ENCODE measurements at regions not wholly inside any gene's neighbourhood (a gene's known extent, or its start where the extent isn't known, plus 50 kb on each side); places are given as distances from the start of the nearest gene placed in this dataset.

DNA sequence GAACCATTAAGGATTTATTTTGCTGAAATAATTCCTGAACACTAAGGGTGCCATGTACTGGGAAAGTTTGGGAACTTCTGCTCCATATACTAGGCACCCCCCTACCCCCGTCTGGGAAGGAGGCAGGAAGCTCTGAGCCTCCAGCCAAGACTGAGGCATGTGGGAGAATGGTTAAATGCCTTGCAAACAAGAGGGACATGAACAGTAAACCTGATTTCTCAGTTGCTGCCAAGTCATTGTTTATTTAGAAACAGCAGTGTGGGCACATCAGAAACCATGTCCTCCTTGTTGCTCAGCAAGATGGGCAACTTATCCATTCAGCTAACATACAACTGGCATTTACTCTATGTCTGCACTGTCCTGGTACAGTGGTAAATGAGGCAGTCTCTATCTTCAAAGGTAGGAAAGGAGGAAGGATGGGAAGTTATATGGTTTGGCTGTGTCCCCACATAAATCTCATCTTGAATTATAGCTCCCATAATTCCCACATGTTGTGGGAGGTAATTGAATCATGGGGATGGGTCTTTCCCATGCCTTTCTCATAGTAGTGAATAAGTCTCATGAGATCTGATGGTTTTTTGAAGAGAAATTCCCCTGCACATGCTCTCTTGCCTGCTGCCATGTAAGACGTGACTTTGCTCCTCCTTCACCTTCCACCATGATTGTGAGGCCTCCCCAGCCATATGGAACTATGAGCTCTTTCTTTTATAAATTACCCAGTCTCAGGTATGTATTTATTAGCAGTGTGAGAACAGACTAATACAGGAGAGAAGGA, 459.1 kb downstream of the MIAT start:
- Histone ChIP-seq H2AK5ac (ENCODE audit: low read depth, low read length) (no peak overlapping the region), H4K8ac (ENCODE audit: extremely low read depth, insufficient read depth, low read length) (no peak overlapping the region), H3K9ac (replicated peaks in 1 of 4; ENCODE audit: extremely low read depth in 1 of 4, low read depth in 3 of 4, low read length in 3 of 4) (no peak overlapping the region), H2BK20ac (ENCODE audit: low read length) (no peak overlapping the region), H3K23ac (ENCODE audit: insufficient read length) (no peak overlapping the region), H3K4me1 (replicated peaks in 1 of 4; ENCODE audit: control insufficient read depth in 3 of 4, insufficient read depth in 4 of 4, low read length in 3 of 4) (no peaks in the 10 kb centered on the region; a peak in 1 of 7 replicates), H3K27me3 (replicated peaks in 1 of 4; ENCODE audit: control insufficient read depth in 3 of 4, extremely low read depth in 1 of 4, insufficient read depth in 3 of 4, low read length in 3 of 4) (no peaks in the 10 kb centered on the region), H3K27ac (ENCODE audit: low read depth, low read length) (no peak overlapping the region), H3K56ac (replicated peaks; ENCODE audit: insufficient read length, low read depth, low read length) (no peak overlapping the region), H2BK5ac (ENCODE audit: low read depth, low read length) (no peak overlapping the region), H3K4ac (replicated peaks; ENCODE audit: insufficient read length, low read depth, low read length) (no peak overlapping the region), H3K79me2 (ENCODE audit: control insufficient read depth in 1 of 2, insufficient read depth in 2 of 2, low read length in 2 of 2) (no peaks in the 10 kb centered on the region), H2BK15ac (ENCODE audit: low read length) (no peak overlapping the region), H3K4me2 (ENCODE audit: insufficient read depth in 1 of 2, low read depth in 2 of 2, low read length in 2 of 2) (no peak overlapping the region), H3K14ac (ENCODE audit: insufficient read length) (no peak overlapping the region), H4K5ac (ENCODE audit: insufficient read length, low read depth, low read length) (no peak overlapping the region), H3K4me3 (ENCODE audit: extremely low read depth in 1 of 4, insufficient read depth in 2 of 4, low read depth in 3 of 4, low read length in 4 of 4) (no peak overlapping the region), H4K20me1 (replicated peaks in 1 of 2; ENCODE audit: control insufficient read depth in 1 of 2, insufficient read depth in 2 of 2, low read length in 2 of 2) (no peaks in the 10 kb centered on the region), H3K23me2 (ENCODE audit: low read depth, low read length) (no peaks in the 10 kb centered on the region), H4K91ac (replicated peaks; ENCODE audit: insufficient read length, low read length) (no peak overlapping the region), H3K36me3 (ENCODE audit: control insufficient read depth in 2 of 4, insufficient read depth in 4 of 4, low read length in 3 of 4) (no peaks in the 10 kb centered on the region), H2BK120ac (replicated peaks; ENCODE audit: low read depth, low read length) (no peak overlapping the region), H3K18ac (ENCODE audit: extremely low read depth, low read length) (no peak overlapping the region), H3K9me3 (ENCODE audit: insufficient read depth in 2 of 2, low read depth in 1 of 2, low read length in 1 of 2) (no peaks in the 10 kb centered on the region), H3K79me1 (ENCODE audit: low read depth, low read length) (no peaks in the 10 kb centered on the region), H2AFZ (ENCODE audit: low read length) (no peak overlapping the region), H2BK12ac (ENCODE audit: low read depth, low read length) (no peak overlapping the region)
- POLR2A ChIA-PET (ENCODE audit: partially characterized antibody), result no interaction called here
- no peak for DNase-seq (ENCODE audit: low read depth in 1 of 2, low spot score in 2 of 2)
- no peak for FAIRE-seq
- 78% methylated on average over 2 of the region's 2 CpGs; no CpG with 5 or more reads in 1 of the 2 experiments for WGBS, 2 experiments (ENCODE audit: extremely low coverage in 1 of 2, insufficient coverage in 1 of 2, insufficient read length in 1 of 2, insufficient replicate concordance in 2 of 2, low coverage in 1 of 2, low lambda C conversion rate in 2 of 2, missing lambda C conversion rate in 1 of 2)
- CTCF ChIA-PET (ENCODE audit: partially characterized antibody), result interaction anchor here (1.4 kb wide), 1 partner anchor 35 kb away, joined by 6 read pairs; no protein-coding TSS in a partner anchor
- TF ChIP-seq, protein P1, sequence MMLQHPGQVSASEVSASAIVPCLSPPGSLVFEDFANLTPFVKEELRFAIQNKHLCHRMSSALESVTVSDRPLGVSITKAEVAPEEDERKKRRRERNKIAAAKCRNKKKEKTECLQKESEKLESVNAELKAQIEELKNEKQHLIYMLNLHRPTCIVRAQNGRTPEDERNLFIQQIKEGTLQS (IDR thresholded peaks at IDR 0.05; ENCODE audit: insufficient read depth, low read depth, low read length), result no peak
- TF ChIP-seq GABPA (IDR thresholded peaks at IDR 0.05; ENCODE audit: borderline replicate concordance, insufficient read depth, low read length), result no peak
- TF ChIP-seq KDM5A (IDR thresholded peaks at IDR 0.05; ENCODE audit: low read length), result no peak
- no peak for TF ChIP-seq NRF1 (IDR thresholded peaks at IDR 0.05; ENCODE audit: low read depth, low read length)
- no peak for TF ChIP-seq CBX8 (IDR thresholded peaks at IDR 0.05; ENCODE audit: borderline replicate concordance, low read depth, low read length)
- TF ChIP-seq KDM4A (IDR thresholded peaks at IDR 0.05; ENCODE audit: low read depth, low read length, severe bottlenecking), result no peak
- TF ChIP-seq BACH1 (IDR thresholded peaks at IDR 0.05; ENCODE audit: low read length), result no peak
- TF ChIP-seq, protein P2, sequence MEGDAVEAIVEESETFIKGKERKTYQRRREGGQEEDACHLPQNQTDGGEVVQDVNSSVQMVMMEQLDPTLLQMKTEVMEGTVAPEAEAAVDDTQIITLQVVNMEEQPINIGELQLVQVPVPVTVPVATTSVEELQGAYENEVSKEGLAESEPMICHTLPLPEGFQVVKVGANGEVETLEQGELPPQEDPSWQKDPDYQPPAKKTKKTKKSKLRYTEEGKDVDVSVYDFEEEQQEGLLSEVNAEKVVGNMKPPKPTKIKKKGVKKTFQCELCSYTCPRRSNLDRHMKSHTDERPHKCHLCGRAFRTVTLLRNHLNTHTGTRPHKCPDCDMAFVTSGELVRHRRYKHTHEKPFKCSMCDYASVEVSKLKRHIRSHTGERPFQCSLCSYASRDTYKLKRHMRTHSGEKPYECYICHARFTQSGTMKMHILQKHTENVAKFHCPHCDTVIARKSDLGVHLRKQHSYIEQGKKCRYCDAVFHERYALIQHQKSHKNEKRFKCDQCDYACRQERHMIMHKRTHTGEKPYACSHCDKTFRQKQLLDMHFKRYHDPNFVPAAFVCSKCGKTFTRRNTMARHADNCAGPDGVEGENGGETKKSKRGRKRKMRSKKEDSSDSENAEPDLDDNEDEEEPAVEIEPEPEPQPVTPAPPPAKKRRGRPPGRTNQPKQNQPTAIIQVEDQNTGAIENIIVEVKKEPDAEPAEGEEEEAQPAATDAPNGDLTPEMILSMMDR (IDR thresholded peaks at IDR 0.05; ENCODE audit: control extremely low read depth in 1 of 3, insufficient read depth in 1 of 3, low read depth in 1 of 3, low read length in 3 of 3), result no peak
- no peak for TF ChIP-seq BRCA1 (IDR thresholded peaks at IDR 0.05; ENCODE audit: low read depth, low read length)

Data from H1 (cell line).